ENCODE measurements at regions not wholly inside any gene's neighbourhood (a gene's known extent, or its start where the extent isn't known, plus 50 kb on each side); places are given as distances from the start of the nearest gene placed in this dataset.

DNA sequence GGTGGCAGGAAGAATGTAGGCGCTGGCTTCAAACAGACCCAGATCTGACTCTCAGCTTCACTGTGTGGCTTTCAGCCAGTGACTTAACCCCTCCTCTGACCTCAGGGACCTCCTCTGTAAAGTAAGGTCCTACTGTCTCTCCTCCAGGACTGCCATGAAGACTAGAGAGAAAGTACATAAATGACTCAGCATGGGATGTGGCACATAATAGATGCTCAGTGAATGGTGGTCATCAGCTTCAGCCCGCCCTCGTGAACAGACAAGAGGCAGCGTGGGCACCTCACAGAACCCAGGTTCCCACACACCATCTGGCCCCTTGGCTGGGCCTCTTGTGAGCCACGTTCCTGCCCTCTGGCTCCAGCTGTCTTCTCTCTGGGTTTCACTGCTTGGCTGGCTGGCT is 126.0 kb downstream of the SYF2 start:
- DNase-seq = peak; percentile 67
- peak overlapping the region; percentile 11 for H3K27ac Mint-ChIP-seq

GRCh38 chr1:25105836-25106235 is 126.5 kb downstream of the SYF2 start:
- peaks cover 7% of the 10 kb centered on the region for H3K27me3 Mint-ChIP-seq
- peaks cover 32% of the 10 kb centered on the region for H3K4me1 Mint-ChIP-seq
- H3K4me3 Mint-ChIP-seq = no peak overlapping the region
- intact Hi-C loops (cut with micrococcal nuclease) = no loop called here
- peaks cover 10% of the 10 kb centered on the region for H3K36me3 Mint-ChIP-seq (ENCODE audit: low read depth)
- DNase-seq = no peak
- peak overlapping the region; percentile 11 for H3K27ac Mint-ChIP-seq
- peaks cover 16% of the 10 kb centered on the region for H3K9me3 Mint-ChIP-seq

More for the DNA sequence above, 126.0 kb downstream of the SYF2 start:
- Mint-ChIP-seq H3K9me3 (peaks cover 16% of the 10 kb centered on the region), H3K4me3 (no peak overlapping the region), H3K27me3 (peaks cover 7% of the 10 kb centered on the region), H3K36me3 (ENCODE audit: low read depth) (peaks cover 10% of the 10 kb centered on the region), H3K4me1 (peaks cover 27% of the 10 kb centered on the region)
- intact Hi-C loops (cut with micrococcal nuclease) = no loop called here

- no peak overlapping the region for H3K27ac Mint-ChIP-seq
- H3K4me3 Mint-ChIP-seq = no peak overlapping the region
- peaks cover 13% of the 10 kb centered on the region for H3K9me3 Mint-ChIP-seq
- peaks cover 10% of the 10 kb centered on the region for H3K36me3 Mint-ChIP-seq (ENCODE audit: low read depth)
- peaks cover 7% of the 10 kb centered on the region for H3K27me3 Mint-ChIP-seq
- intact Hi-C loops (cut with micrococcal nuclease) = loop anchor here (5.0 kb wide), 1 partner anchor 43 kb away; no protein-coding TSS in a partner anchor
- H3K4me1 Mint-ChIP-seq = peaks cover 37% of the 10 kb centered on the region
- DNase-seq = no peak
Measured at GRCh38 chr1:25104932-25105561, 127.3 kb downstream of the SYF2 start.

DNA sequence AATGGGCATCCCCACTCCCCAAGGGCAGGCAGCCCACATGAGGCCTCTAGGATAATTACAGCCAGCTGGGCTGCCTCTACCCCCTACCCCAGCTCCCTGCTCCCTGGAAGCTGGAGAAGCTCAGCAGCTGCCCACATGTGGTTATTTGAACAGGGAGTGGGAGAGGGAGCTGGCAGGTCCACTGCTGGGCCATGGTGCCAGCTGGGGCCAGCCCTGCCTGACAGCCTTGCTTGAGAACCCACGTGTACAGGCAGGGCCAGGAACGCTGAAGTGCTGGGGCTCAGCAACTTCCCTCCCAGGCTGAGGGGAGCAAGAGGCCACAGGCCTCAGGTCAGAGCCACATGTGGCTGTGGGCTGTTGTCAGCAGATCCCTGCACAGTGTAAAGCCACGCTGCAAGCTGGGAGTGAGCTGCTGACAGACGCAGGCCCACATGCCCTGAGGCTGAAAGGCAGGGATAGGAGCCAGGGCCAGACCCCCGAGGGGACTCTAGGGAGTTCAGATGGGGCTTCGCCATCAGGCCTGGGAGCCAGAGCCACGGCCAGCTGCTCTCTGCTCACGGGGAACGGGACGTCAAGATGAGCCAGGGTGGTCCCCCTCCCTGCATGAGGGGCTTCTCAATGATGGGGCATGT is 129.0 kb downstream of the SYF2 start:
- peaks cover 49% of the 10 kb centered on the region for H3K4me1 Mint-ChIP-seq
- H3K27me3 Mint-ChIP-seq = peaks cover 7% of the 10 kb centered on the region
- H3K4me3 Mint-ChIP-seq = no peak overlapping the region
- H3K27ac Mint-ChIP-seq = no peak overlapping the region
- intact Hi-C loops (cut with micrococcal nuclease) = loop anchor here (5.0 kb wide), 1 partner anchor 41 kb away; no protein-coding TSS in a partner anchor
- no peaks in the 10 kb centered on the region for H3K36me3 Mint-ChIP-seq (ENCODE audit: low read depth)
- H3K9me3 Mint-ChIP-seq = no peaks in the 10 kb centered on the region
- no peak for DNase-seq

DNA sequence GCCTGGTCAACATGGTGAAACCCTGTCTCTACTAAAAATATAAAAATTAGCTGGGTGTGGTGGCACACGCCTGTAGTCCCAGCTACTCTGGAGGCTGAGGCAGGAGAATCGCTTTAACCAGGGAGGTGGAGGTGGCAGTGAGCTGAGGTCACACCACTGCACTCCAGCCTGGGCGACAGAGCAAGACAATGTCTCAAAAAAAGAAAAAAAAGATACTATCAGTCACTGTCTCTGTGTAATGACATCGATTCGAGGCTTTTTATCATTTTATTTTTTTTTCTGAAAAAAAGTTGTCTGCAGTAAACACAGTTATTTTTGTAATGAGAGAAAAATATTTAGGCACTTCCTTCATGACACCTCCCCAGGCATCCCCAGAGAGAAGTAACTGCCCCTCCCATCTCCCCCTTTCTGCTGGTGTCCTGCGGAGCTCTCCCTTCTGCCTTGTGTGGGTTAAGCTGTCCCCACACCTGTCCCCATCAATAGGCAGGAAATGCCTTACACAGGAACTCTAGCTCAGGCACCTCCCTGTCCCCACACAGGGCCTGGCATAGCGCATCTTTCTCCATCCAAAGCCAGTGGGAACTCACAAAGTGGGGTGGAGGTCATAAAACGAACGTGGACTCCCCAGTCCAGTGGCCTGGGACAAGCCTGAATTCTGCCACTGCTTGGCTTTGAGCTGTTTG is 132.0 kb downstream of the SYF2 start:
- intact Hi-C loops (cut with micrococcal nuclease) = loop anchor here (2.0 to 5.0 kb wide), 3 partner anchors 38 to 175 kb away; no protein-coding TSS in a partner anchor
- H3K27me3 Mint-ChIP-seq = peaks cover 7% of the 10 kb centered on the region
- peaks cover 3% of the 10 kb centered on the region for H3K36me3 Mint-ChIP-seq (ENCODE audit: low read depth)
- H3K9me3 Mint-ChIP-seq = no peaks in the 10 kb centered on the region
- H3K4me3 Mint-ChIP-seq = peak overlapping the region; percentile 19
- H3K27ac Mint-ChIP-seq = peak overlapping the region; percentile 17
- DNase-seq = peak; percentile 67
- peaks cover 65% of the 10 kb centered on the region for H3K4me1 Mint-ChIP-seq

DNA sequence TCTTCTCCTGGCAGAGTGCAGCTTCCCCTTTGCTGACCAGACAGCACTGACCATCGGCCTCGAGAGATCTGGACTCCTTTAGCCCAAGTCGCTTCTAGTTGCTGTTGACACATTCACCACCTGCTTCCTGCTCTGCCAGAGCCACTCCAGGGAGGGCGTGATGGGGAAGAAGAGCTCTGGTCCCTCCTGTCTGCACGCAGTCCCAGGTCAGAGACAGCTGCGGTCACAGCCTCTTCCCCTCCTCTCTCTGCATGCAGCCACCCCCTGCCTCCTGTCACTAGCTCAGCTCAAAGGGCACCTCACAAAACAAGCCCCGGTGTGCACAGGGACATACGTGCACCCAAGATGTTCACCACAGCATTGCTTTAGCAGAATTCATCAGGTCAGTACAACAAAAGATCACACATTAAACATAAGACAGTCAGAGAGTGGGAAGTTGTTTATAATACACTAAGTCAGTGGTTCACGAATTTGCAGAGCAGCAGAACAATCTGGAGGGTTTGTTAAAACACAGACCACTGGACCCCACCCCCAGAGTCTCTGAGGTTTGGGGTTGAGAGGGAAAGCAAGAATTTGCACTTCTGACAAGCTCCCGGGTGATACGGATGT is 132.9 kb downstream of the SYF2 start:
- Mint-ChIP-seq H3K27me3 (peaks cover 3% of the 10 kb centered on the region), H3K4me1 (peaks cover 71% of the 10 kb centered on the region), H3K4me3 (peak overlapping the region; percentile 72), H3K27ac (peak overlapping the region; percentile 83), H3K9me3 (no peaks in the 10 kb centered on the region), H3K36me3 (ENCODE audit: low read depth) (peaks cover 3% of the 10 kb centered on the region)
- DNase-seq = peak; percentile 81
- intact Hi-C loops (cut with micrococcal nuclease) = no loop called here

- peaks cover 3% of the 10 kb centered on the region for H3K27me3 Mint-ChIP-seq
- peaks cover 3% of the 10 kb centered on the region for H3K36me3 Mint-ChIP-seq (ENCODE audit: low read depth)
- intact Hi-C loops (cut with micrococcal nuclease) = no loop called here
Measured at GRCh38 chr1:25098717-25099116, 133.6 kb downstream of the SYF2 start.

GRCh38 chr1:25096307-25097150 is 135.8 kb downstream of the SYF2 start:
- Mint-ChIP-seq H3K4me1 (peaks cover 74% of the 10 kb centered on the region), H3K4me3 (peak overlapping the region; percentile 63), H3K27ac (peak overlapping the region; percentile 84), H3K36me3 (ENCODE audit: low read depth) (peaks cover 3% of the 10 kb centered on the region), H3K27me3 (peaks cover 1% of the 10 kb centered on the region), H3K9me3 (no peaks in the 10 kb centered on the region)
- no peak for DNase-seq
- intact Hi-C loops (cut with micrococcal nuclease) = loop anchor here (1.0 kb wide), 1 partner anchor 59 kb away; no protein-coding TSS in a partner anchor

More at GRCh38 chr1:25098717-25099116, 133.6 kb downstream of the SYF2 start:
- H3K4me1 Mint-ChIP-seq = peaks cover 78% of the 10 kb centered on the region
- H3K27ac Mint-ChIP-seq = peak overlapping the region; percentile 56
- no peaks in the 10 kb centered on the region for H3K9me3 Mint-ChIP-seq
- peak overlapping the region; percentile 4 for H3K4me3 Mint-ChIP-seq
- DNase-seq = no peak

GRCh38 chr1:25095635-25096200 is 136.6 kb downstream of the SYF2 start:
- Mint-ChIP-seq H3K27ac (peak overlapping the region; percentile 82), H3K9me3 (no peaks in the 10 kb centered on the region), H3K4me1 (peaks cover 72% of the 10 kb centered on the region), H3K4me3 (peak overlapping the region; percentile 63), H3K27me3 (peaks cover 2% of the 10 kb centered on the region), H3K36me3 (ENCODE audit: low read depth) (peaks cover 3% of the 10 kb centered on the region)
- peak; percentile 85 for DNase-seq
- intact Hi-C loops (cut with micrococcal nuclease) = no loop called here

- no peaks in the 10 kb centered on the region for H3K9me3 Mint-ChIP-seq
- peaks cover 69% of the 10 kb centered on the region for H3K4me1 Mint-ChIP-seq
- peaks cover 2% of the 10 kb centered on the region for H3K27me3 Mint-ChIP-seq
- peak overlapping the region; percentile 36 for H3K4me3 Mint-ChIP-seq
- H3K36me3 Mint-ChIP-seq (ENCODE audit: low read depth) = peaks cover 3% of the 10 kb centered on the region
- peak overlapping the region; percentile 2 for H3K27ac Mint-ChIP-seq
- intact Hi-C loops (cut with micrococcal nuclease) = no loop called here
- DNase-seq = no peak
Measured at GRCh38 chr1:25094995-25095394, 137.3 kb downstream of the SYF2 start.

DNA sequence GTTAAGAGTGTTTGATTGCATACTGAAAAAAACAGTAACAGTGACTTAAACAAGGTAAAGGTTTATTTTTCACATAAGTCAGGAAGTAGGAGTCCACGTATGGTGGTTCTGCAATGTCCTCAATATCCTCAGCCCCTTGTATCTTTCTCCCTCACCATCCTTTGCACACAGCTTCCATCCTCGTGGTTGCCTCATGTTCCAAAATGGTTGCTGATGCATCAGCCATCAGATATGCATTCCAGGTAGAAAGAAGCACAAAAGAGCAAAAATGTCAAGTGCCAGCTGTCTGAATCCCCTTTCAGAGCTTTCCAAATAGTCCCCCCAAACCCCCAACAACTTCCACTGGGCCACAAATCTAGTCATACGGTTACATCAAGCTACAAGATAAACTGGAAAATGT is 138.1 kb downstream of the SYF2 start:
- Mint-ChIP-seq H3K9me3 (no peaks in the 10 kb centered on the region), H3K4me3 (no peak overlapping the region), H3K4me1 (peaks cover 61% of the 10 kb centered on the region), H3K27ac (no peak overlapping the region), H3K27me3 (peaks cover 2% of the 10 kb centered on the region), H3K36me3 (ENCODE audit: low read depth) (peaks cover 3% of the 10 kb centered on the region)
- intact Hi-C loops (cut with micrococcal nuclease) = no loop called here
- DNase-seq = no peak

DNA sequence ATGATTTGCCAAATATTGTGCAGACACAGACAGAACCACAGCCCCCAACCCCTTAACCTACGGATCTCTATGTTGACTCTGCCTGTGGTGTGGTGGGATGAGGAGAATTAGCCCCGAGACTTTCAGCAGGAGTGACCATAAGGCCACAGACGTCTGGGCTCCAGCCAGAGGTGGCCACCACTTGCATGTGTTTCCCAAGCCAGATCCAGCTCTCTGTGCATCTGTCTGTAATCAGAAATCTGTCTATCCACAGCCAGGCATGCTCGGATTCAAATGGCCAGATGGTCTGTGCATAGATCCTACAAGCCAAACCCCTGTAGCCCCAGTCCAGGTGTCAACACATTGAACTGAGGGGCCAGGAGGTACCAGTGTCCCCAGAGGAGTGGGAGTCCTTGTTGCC is 140.6 kb downstream of the SYF2 start:
- intact Hi-C loops (cut with micrococcal nuclease) = no loop called here
- H3K36me3 Mint-ChIP-seq (ENCODE audit: low read depth) = peaks cover 3% of the 10 kb centered on the region
- peaks cover 43% of the 10 kb centered on the region for H3K4me1 Mint-ChIP-seq
- peaks cover 8% of the 10 kb centered on the region for H3K27me3 Mint-ChIP-seq
- no peak overlapping the region for H3K4me3 Mint-ChIP-seq
- no peak overlapping the region for H3K27ac Mint-ChIP-seq
- DNase-seq = no peak
- H3K9me3 Mint-ChIP-seq = no peaks in the 10 kb centered on the region

All from activated CD4-positive, alpha-beta T cell treated with anti-CD3 and anti-CD28 coated beads, Interleukin-2, amount 10 ng/mL, durations not matched to agents 24 days and 14 days (primary cell).